ENCODE measurements at regions not wholly inside any gene's neighbourhood (a gene's known extent, or its start where the extent isn't known, plus 50 kb on each side); places are given as distances from the start of the nearest gene placed in this dataset.

DNA sequence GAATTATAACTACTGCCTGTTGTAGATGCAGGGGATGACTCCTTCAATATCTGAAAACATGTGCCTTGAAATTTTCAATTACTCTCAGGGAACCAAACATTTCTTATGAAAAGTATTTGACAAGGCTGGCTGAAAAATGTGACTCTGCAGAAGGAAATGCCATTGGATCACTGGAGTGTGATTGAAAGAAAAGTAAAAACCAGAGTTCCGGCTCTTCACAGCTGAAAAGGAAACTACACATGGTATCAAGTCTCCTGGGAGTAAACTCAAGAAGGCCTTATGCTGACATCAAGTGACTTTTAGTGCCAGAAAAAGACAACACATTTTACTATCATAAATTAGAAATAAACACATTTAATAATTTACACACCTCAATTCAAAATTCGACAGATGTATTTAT, 693.0 kb downstream of the LRFN5 start:
- TF ChIP-seq, protein P1, sequence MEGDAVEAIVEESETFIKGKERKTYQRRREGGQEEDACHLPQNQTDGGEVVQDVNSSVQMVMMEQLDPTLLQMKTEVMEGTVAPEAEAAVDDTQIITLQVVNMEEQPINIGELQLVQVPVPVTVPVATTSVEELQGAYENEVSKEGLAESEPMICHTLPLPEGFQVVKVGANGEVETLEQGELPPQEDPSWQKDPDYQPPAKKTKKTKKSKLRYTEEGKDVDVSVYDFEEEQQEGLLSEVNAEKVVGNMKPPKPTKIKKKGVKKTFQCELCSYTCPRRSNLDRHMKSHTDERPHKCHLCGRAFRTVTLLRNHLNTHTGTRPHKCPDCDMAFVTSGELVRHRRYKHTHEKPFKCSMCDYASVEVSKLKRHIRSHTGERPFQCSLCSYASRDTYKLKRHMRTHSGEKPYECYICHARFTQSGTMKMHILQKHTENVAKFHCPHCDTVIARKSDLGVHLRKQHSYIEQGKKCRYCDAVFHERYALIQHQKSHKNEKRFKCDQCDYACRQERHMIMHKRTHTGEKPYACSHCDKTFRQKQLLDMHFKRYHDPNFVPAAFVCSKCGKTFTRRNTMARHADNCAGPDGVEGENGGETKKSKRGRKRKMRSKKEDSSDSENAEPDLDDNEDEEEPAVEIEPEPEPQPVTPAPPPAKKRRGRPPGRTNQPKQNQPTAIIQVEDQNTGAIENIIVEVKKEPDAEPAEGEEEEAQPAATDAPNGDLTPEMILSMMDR (IDR thresholded peaks at IDR 0.05): no peak
- TF ChIP-seq POLR2A (IDR thresholded peaks at IDR 0.05): no peak
